H7 (cell line): ENCODE measurements at regions not wholly inside any gene's neighbourhood (a gene's known extent, or its start where the extent isn't known, plus 50 kb on each side); places are given as distances from the start of the nearest gene placed in this dataset.
"Not testable (repeated sequence)": the region's sequence is repeated elsewhere in the genome, so short reads cannot be mapped to it uniquely, and the experiment has no call there.

Source experiments
- DNase-seq: peaks from one replicate; pipeline ENCODE4 v3.0.0; 2012
- H3K27me3 ChIP-seq: 2 replicates; pipeline ENCODE4 v1.6.0; 2011; ENCODE audit warnings: mild to moderate bottlenecking, low read length; ENCODE audit not compliant: control insufficient read depth, insufficient read depth
- H3K36me3 ChIP-seq: replicated peaks from 2 replicates; pipeline ENCODE4 v1.5.1; 2011; ENCODE audit warnings: low read length; ENCODE audit not compliant: control insufficient read depth, insufficient read depth
- H3K4me3 ChIP-seq: 2 replicates; pipeline ENCODE4 v1.5.1; 2011; ENCODE audit warnings: low read depth, mild to moderate bottlenecking, control low read depth, low read length, moderate library complexity; ENCODE audit not compliant: insufficient read depth

- Histone ChIP-seq H3K36me3 (no peaks in the 10 kb centered on the region), H3K27me3 (no peaks in the 10 kb centered on the region), H3K4me3 (no peak overlapping the region)
- DNase-seq, result no peak
Measured at GRCh38 chr16:79845033-79845733, 244.6 kb upstream of the MAF start.

- Histone ChIP-seq H3K27me3 (no peaks in the 10 kb centered on the region), H3K36me3 (no peaks in the 10 kb centered on the region), H3K4me3 (no peak overlapping the region)
- no peak for DNase-seq
Measured at GRCh38 chr16:79844603-79845002, 244.1 kb upstream of the MAF start.

- DNase-seq, result no peak
- Histone ChIP-seq H3K4me3 (no peak overlapping the region), H3K27me3 (no peaks in the 10 kb centered on the region), H3K36me3 (no peaks in the 10 kb centered on the region)
Measured at GRCh38 chr16:79843631-79844043, 243.1 kb upstream of the MAF start.

GRCh38 chr16:79843145-79843544, 242.6 kb upstream of the MAF start:
- Histone ChIP-seq H3K36me3 (no peaks in the 10 kb centered on the region), H3K27me3 (no peaks in the 10 kb centered on the region), H3K4me3 (no peak overlapping the region)
- no peak for DNase-seq

GRCh38 chr16:79842197-79842596, 241.7 kb upstream of the MAF start:
- no peak for DNase-seq
- H3K36me3 ChIP-seq, result no peaks in the 10 kb centered on the region
- H3K4me3 ChIP-seq, result no peak overlapping the region
- H3K27me3 ChIP-seq, result no peaks in the 10 kb centered on the region

- Histone ChIP-seq H3K27me3 (no peaks in the 10 kb centered on the region), H3K36me3 (no peaks in the 10 kb centered on the region), H3K4me3 (no peak overlapping the region)
- no peak for DNase-seq
Measured at GRCh38 chr16:79839466-79840341, 239.2 kb upstream of the MAF start.

- no peak overlapping the region for H3K4me3 ChIP-seq
- no peaks in the 10 kb centered on the region for H3K36me3 ChIP-seq
- H3K27me3 ChIP-seq, result no peaks in the 10 kb centered on the region
- DNase-seq, result no peak
Measured at GRCh38 chr16:79838496-79839259, 238.1 kb upstream of the MAF start.

- no peaks in the 10 kb centered on the region for H3K27me3 ChIP-seq
- no peak overlapping the region for H3K4me3 ChIP-seq
- H3K36me3 ChIP-seq, result no peaks in the 10 kb centered on the region
- no peak for DNase-seq
Measured at GRCh38 chr16:79836144-79836543, 235.6 kb upstream of the MAF start.

GRCh38 chr16:79835194-79835593, 234.7 kb upstream of the MAF start:
- Histone ChIP-seq H3K4me3 (no peak overlapping the region), H3K27me3 (no peaks in the 10 kb centered on the region)
- no peak for DNase-seq

GRCh38 chr16:79834720-79835119, 234.2 kb upstream of the MAF start:
- Histone ChIP-seq H3K4me3 (no peak overlapping the region), H3K27me3 (no peaks in the 10 kb centered on the region), H3K36me3 (no peaks in the 10 kb centered on the region)
- DNase-seq, result no peak

More at GRCh38 chr16:79835194-79835593, 234.7 kb upstream of the MAF start:
- H3K36me3 ChIP-seq, result no peaks in the 10 kb centered on the region

GRCh38 chr16:79834003-79834402, 233.5 kb upstream of the MAF start:
- not testable (repeated sequence) for DNase-seq, H3K36me3 ChIP-seq, H3K4me3 ChIP-seq, H3K27me3 ChIP-seq

GRCh38 chr16:79833559-79833958, 233.0 kb upstream of the MAF start:
- no peaks in the 10 kb centered on the region for H3K36me3 ChIP-seq
- DNase-seq, result no peak
- no peak overlapping the region for H3K4me3 ChIP-seq
- H3K27me3 ChIP-seq, result no peaks in the 10 kb centered on the region

GRCh38 chr16:79826732-79827475, 226.4 kb upstream of the MAF start:
- Histone ChIP-seq H3K36me3 (no peaks in the 10 kb centered on the region), H3K4me3 (no peak overlapping the region), H3K27me3 (no peaks in the 10 kb centered on the region)
- DNase-seq, result no peak

- Histone ChIP-seq H3K4me3 (no peak overlapping the region), H3K27me3 (no peaks in the 10 kb centered on the region), H3K36me3 (no peaks in the 10 kb centered on the region)
- DNase-seq, result no peak
Measured at GRCh38 chr16:79825002-79825401, 224.5 kb upstream of the MAF start.
